GM18870 (cell line): ENCODE measurements at regions not wholly inside any gene's neighbourhood (a gene's known extent, or its start where the extent isn't known, plus 50 kb on each side); places are given as distances from the start of the nearest gene placed in this dataset.

Source experiments
- ATAC-seq: cut with Tn5 transposase; IDR thresholded peaks from one replicate; pipeline ENCODE4 v1.9.1; 2021; ENCODE audit warnings: moderate library complexity; ENCODE audit not compliant: unreplicated experiment

DNA sequence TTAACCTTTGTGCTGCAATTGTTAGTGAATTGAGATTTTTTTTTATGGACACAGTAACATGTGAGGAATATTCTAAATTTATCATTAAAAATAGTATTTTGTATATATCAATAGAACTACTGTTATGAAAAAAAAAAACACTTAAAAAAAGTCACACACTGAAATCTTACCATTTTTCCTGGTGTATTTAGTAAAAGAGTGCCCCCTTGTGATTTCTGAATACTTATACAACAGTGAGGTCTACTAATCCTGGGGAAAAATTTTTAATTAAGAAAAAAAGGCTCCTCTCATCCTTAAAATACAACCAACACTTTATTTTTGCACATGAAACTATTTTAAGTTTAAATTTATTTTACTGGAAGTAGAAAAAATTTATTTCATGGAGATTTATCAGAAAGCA, 56.4 kb upstream of the SPOCK3 start:
- ATAC-seq, result no peak

DNA sequence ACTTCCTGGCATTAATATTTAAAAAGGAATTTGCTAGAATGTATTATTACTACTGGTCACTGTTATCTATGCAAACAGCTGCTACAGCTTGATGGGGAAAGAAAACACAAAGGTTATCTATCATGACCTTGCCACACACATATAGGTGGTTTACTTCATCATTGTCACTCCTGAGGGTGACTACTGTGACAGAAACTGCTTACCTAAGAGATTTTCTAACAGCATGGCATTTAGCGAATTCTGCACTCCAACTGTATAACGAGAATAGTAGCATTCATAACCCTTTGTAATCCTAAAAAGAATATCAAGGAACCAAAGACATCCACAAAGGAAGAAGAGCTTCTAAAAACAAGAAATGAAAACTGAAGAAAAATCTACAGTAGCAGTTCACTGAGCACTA, 74.6 kb upstream of the SPOCK3 start:
- no peak for ATAC-seq

DNA sequence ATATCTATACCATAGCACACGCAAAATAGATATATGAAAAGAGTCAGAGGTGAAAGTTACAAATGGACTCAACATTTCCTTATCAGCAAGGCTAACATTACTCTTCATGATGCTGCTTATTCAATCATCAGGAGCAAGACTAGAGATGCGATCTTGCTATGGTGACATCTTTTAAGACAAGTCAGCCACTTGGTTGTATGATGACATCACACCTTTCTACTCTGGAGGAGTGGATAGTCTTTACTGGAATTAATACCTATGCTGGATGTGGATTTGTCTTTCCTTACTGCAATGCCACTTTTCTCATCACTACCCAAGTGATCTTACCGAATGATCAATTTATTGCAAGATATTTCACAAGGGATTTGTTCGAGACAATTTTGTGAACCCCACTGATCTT, 87.0 kb upstream of the SPOCK3 start:
- no peak for ATAC-seq

DNA sequence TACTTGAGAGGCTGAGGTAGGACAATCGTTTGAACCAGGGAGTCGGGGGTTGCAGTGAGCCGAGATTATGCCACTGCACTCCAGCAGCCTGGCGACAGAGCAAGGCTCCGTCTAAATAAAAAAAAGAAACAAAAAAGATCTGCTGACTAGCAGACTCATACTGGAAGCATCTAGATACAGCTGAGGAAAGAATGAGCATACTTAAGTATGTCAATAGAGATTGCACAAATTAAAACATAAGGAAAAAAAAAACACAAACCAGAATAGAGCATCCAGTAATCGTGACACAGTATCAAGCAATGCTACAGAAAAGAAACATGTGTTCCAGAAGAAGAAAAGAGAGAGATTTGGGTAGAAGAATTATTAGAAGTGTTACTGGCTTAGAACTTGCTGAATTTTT, 105.5 kb upstream of the SPOCK3 start:
- ATAC-seq, result no peak

DNA sequence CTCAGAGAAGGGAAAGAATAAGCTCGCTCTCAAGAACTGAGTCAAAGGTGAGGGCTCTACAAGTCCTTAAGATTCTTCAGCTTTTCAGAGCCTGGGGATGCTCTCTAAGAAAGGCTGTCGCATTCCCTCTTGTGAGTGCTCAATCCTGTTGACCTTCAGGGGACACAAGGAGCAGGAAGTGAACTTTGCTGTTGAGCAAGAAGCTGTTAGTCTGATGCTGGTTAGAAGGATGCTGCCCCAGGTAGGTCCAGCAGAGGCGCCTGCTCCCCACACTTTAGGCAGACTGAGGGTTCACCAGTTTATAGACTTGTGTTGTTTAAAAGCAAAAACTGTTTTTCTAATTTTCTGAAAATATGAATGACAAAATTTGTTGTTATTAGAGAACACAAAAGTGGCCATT, 125.4 kb upstream of the SPOCK3 start:
- no peak for ATAC-seq

DNA sequence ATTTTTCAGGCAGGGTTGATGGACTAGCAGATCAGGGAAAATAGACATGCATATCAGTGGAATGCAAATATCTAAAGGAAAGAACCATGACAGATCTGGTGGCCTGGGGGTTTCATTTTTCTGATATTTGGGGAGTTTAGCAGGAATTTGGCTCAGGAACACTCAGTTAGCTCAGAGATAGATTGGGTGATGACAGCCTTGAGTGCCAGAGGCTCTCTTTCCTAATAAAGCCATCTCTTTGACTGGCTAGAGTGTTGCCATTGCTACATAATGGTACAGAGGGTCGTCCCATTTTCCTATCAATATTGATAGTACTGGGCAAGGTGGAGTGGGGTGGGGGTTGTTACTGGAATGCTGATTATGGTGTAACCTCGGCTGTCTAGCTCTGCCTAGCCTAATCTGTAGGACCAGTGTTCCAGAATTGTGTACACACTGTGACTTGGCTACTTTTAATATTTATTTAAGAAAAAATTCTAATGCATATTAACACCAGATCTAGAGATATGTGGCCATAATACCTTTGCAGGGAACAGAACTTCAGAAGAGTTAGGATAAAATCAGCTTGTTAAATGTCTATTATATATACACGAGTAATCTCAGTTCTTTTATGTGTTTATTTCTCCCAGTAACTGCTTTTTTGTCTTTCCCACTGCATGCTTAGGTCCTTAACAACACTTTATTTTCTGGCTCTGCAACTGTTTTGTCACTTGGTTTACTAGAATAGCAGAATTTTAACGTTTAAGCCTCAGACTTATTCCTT, 145.0 kb upstream of the SPOCK3 start:
- no peak for ATAC-seq

- no peak for ATAC-seq
These were observed 146.7 kb upstream of the SPOCK3 start for GRCh38 chr4:167380964-167381363.

- no peak for ATAC-seq
These were observed 149.0 kb upstream of the SPOCK3 start for GRCh38 chr4:167383291-167383690.

DNA sequence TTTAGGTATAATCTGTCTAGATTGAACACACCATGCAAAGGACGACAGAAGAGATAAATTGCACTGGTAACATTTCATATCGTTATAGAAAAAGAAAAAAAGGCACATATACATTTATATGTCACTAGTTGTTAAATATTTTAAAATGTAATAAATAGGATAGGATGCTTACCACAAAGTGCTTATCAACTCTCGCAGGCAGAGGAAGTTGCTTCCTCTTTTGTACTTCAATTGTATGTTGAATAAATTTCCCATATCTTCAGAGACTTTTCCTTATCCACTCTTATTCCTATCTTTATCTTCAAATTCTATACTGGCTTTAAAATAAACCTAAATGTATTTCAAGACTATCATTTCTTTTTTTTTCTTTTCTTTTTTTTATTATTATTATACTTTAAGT, 163.3 kb upstream of the SPOCK3 start:
- ATAC-seq, result no peak

- ATAC-seq, result no peak
These were observed 164.9 kb upstream of the SPOCK3 start for GRCh38 chr4:167399201-167399600.

GRCh38 chr4:167406181-167406580, 171.9 kb upstream of the SPOCK3 start:
- no peak for ATAC-seq

- ATAC-seq, result no peak
These were observed 181.2 kb upstream of the SPOCK3 start for GRCh38 chr4:167415461-167415860.

DNA sequence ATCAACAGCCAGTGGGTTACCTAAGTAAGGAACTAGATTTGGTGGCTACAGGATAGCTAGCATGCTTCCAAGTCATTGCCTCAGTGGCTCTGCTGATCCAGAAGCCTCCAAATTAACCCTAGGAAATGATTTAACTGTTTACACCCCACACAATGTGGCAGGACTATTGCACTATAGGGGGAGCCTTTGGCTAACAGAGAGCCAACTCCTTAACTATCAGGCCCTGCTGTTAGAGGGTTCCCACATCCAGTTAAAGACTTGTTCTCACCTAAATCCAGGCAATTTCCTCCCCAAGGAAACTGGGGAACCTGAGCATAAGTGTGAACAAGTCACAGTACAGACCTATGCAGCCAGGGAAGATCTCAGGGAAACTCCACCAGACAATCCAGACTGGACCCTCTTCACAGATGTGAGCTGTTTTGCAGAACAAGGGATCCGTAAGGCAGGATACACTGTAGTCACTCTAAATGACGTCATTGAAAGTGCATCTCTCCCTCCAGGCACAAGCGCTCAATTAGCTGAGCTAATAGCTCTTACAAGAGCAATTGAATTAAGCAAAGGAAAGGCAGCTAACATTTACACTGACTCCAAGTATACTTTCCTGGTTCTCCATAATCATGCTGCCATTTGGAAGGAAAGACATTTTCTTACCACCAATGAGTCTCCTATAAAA, 185.3 kb upstream of the SPOCK3 start:
- ATAC-seq, result no peak

GRCh38 chr4:167421201-167421600, 186.9 kb upstream of the SPOCK3 start:
- ATAC-seq, result no peak

DNA sequence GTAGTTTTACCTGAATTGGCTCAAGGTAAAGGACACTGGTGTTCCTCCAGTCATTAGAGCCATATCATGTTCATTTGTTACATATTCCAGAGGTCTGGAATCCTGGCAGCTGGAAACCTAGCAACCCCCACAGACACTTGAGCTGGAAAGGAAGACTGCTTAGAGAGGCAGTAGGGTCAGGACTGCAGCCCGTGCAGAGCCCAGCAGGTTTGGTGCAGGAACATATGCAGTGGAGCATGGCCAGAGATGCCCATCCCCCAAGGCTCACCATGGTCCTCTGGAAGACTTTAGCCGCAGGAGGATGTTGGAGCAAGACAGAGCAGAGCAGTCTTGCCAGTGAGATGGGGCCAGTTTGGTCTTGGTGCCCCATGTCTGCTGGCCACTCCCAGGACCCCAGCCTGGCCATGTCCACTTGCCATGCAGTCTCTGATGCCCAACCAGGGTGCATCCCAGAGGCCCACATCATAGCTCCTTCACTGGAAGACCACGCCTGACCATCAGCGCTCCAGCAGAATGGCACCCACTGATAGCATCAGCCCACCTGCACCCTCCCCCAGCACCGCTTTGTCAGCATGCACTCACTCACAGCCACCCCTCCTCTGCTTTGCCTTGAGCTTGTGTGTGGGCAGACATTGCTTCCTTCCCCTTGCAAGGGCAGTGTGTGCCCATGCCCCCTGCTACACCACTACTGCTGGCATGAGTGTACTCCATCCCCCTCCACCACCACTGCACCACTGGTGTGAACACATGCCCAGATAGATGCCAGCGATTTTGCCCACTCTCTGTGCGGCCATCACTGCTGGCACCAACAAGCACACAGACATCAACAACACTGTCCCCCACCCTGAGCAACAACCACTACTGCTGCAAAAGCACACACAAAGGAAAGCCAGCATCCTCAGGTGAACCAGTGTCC, 190.3 kb upstream of the SPOCK3 start:
- no peak for ATAC-seq

DNA sequence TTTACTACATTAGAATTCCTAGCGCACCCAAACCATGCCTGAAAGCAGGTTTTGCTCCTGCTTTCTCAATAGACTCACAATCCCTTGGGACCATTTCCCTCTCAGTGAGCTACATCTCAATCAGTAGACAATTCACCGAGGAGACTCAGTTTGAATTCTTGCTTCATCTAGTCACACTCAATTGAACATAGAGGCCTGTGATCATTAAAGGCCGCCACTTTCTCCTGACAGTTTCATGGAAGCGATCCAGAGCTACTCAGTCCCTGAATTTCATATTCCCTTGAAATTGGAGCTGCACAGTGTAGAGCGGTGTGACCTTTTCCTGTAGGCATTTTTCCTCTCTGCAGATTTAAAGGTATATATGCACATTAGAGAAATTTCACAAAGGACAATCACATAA, 193.9 kb upstream of the SPOCK3 start:
- ATAC-seq, result no peak

DNA sequence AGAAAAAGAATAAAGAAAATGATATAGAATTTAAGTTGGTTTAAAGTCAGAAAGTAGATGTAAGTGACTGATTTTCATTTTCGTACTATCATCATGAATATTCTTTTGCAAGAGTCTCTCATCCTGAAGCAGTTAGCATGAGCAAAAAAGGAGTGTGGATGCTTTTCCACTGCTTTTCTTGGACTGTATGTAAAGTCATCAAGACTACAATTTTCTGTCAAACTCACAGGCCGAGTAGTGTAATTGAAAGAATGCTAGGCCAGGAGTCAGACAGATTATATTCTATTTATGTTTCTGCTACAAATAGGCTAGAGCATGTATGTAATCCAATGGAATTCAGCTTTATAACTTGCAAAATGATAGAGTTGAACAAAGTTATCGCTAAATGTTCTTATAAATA, 197.1 kb upstream of the SPOCK3 start:
- no peak for ATAC-seq

DNA sequence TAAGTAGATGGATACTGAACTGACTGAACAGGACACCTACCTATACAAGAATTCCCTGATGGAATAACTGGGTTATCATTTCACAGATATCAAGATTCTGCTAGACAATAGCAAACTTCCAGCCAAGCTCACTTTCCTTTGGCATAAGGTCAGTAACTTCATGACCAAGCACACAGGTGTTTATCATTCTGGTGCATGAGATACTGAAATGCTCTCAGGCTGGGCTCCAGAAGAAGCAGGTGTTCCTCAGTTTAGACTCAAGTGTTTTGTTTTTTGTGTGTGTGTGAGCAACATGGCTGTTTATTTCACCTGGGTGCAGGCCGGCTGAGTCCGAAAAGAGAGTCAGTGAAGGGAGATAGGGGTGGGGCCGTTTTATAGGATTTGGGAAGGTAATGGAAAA, 201.5 kb upstream of the SPOCK3 start:
- ATAC-seq, result no peak

DNA sequence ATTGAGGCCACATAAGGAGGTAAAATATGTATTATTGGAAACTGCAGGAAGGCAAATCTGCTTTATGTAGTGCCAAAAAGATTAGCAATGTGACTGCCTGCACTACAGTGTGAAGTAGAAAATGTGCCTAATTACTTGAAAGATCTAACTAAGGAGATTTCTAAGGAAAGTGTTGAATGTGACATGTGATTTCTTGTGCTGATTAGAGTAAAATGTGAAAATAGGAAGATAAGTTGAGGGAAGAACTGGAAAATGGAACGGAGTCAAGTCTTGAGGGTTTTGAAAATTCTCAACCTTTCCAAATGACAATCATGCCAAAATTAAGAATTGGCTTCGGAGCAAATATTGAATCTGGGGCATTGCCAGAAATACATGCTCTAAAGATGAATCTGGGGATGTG, 209.5 kb upstream of the SPOCK3 start:
- no peak for ATAC-seq

GRCh38 chr4:167452922-167453430, 218.7 kb upstream of the SPOCK3 start:
- ATAC-seq, result no peak

GRCh38 chr4:167456619-167457018, 222.3 kb upstream of the SPOCK3 start:
- no peak for ATAC-seq

- no peak for ATAC-seq
These were observed 235.1 kb upstream of the SPOCK3 start for GRCh38 chr4:167469436-167469835.
